GM19324 (cell line): ENCODE measurements at regions not wholly inside any gene's neighbourhood (a gene's known extent, or its start where the extent isn't known, plus 50 kb on each side); places are given as distances from the start of the nearest gene placed in this dataset.

Source experiments
- ATAC-seq: cut with Tn5 transposase; IDR thresholded peaks from one replicate; pipeline ENCODE4 v1.9.1; 2021; ENCODE audit warnings: mild to moderate bottlenecking, moderate library complexity; ENCODE audit not compliant: unreplicated experiment, low FRiP score

GRCh38 chr18:21991886-21992285, 177.5 kb upstream of the GATA6 start:
- ATAC-seq = no peak

GRCh38 chr18:21996351-21996826, 173.0 kb upstream of the GATA6 start:
- no peak for ATAC-seq

DNA sequence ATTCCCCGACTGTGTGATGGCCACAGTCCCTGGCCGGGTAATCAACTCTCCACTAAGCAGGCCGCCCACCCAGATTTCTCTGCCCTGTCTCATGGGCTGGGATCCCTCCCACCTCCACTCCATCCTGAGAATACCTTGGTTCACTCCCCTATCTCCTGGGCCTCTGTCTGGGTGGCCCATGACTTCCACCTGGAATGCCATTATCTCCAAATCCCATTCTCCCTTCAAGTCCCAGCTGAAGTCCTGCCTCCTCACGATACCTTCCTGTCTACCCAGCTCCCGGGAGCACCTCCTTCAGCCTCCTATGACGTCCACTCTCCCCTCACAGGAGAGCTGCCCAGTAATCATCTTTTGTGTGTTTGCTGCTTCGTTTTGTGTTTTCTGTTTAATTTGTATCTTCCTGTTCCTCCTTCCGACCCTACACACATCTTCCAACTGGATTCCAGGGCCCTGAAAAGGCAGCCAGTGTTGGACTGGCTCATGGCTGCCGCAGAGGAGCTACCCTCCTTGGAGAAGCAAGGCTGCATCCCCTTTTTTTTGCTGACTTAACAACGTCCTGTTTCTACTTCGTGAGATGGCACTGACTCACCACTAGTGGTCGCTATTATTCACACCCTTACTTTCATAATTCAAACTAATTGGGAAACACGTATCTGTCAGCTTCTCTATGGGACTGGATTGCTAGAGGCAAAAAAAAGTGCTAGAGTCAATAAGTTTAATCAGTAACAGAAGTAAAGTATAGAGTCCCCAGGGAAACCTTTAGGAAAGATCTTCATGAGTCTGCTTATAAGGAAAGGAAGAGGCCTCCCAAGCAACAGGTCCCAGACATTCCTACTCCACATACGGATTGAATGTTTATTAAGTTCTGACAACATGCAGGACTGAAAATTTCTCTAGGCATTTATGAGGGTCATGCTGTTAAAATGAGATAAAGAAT, 171.9 kb upstream of the GATA6 start:
- peak; percentile 61 for ATAC-seq

GRCh38 chr18:21998486-21998885, 170.9 kb upstream of the GATA6 start:
- no peak for ATAC-seq

DNA sequence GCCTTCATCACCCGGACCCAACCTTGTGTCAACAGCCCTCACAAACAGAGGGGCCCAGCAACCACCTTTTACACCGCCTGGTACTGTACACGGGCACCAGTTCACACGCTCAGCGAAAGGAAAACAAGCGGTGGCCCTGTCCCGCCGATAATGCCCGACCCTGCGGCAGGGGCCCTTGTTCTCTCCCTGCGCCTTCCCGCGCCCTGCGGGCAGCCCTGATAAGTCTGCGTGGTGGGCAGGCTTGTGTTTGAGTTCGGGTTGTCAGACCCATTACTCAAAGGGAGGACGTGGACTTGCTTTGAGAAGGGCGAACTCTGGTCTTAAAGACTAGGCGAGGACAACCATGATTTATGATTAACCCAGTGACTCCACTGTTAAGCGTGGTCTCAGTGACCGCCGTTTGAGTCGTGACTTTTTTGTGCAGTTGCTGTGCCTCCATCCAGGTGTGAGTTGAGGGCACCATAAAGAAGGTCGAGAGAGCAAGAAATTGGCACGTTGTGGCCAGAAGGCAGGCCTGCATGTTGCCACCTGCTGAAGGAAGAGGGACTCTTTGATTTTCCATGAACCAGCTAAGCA, 167.4 kb upstream of the GATA6 start:
- no peak for ATAC-seq

DNA sequence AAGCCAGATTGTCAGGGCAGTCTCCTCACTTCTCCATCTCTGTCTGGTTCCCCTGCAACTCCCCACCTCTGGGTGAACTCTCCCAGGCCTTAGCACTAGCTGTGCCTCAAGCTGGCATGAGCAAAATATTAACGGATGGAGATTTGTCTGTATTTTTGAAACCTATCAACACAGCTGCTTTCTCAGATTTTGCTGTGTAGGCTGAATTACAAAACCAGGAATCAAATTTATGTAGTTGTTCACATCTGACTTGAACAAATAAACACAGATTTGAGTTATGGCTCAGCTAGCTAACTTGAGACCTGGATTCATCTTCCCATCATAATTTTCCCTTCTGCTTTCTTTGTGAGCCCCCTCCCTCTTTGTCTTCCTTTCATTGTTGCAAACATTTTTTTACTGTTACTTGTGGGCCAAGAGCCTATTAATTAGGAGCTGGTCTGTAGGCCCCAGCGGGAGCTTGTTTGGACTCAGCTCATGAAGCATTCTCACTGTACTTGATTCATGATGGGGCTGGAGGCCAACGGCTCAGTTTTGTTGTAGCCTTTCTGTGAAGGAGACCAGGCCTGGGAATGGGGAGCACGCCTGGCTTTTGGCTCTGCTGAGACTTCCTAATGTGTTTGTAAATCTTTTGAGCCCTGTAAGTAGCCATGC, 164.1 kb upstream of the GATA6 start:
- ATAC-seq = no peak

- no peak for ATAC-seq
Observed at GRCh38 chr18:22006458-22006857, 162.9 kb upstream of the GATA6 start.

GRCh38 chr18:22009242-22009641, 160.1 kb upstream of the GATA6 start:
- ATAC-seq = no peak

GRCh38 chr18:22013993-22014392, 155.4 kb upstream of the GATA6 start:
- ATAC-seq = no peak

- ATAC-seq = no peak
Observed at GRCh38 chr18:22015156-22015555, 154.2 kb upstream of the GATA6 start.

- ATAC-seq = no peak
Observed at GRCh38 chr18:22018366-22018765, 151.0 kb upstream of the GATA6 start.

DNA sequence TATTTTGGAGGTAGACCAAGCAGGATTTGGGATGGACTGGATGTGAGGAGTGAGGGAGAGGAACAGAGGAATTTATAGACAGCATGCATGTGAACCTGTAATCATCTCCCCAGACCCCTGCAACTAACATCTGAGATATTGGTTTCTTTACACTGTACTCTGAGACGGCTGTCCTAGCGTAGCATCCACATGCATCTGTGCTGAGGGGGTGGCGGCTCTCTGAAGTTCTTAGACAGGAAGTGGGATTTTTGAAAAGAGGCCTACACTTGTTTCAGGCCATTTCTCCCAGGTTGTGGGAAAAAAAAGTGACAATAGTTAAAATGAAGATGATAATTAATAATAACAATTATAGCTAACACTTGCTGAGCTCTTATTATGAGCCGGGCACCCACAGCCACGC, 150.2 kb upstream of the GATA6 start:
- ATAC-seq = no peak

DNA sequence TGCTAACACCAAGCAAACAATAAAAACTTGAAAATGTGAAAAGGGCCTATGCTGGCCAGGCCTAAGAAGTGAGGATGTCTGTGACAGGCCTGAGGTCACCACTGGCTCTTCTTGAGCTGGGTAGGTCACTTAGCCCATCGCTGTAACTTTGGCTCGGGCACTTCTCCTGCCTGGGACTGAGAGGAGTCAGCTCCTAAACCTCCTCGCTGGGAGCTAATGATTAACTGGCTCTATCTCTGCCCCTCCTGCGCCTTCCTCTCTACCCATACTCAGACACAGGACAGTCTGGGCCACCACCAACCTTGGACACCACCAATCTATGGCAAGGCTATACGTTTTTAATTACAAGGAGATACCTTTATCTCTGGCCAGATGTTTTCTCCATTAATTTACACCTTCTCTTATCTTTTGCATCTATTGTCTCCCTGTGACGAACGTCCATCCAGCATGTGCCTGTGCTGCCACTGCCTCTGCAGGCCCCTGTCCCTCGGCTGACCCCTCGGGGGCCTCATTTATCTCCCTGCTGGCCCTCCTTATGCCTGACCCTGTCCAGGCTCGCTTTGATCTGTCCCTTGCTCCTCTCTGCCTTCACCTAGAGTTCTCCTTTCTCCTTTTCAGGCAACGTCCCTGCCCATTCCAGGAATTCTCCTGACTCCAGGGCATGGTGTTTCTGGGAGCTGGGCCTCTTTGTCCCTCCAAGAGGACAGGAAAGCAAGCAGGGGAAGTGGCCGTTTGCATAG, 149.1 kb upstream of the GATA6 start:
- ATAC-seq = no peak

DNA sequence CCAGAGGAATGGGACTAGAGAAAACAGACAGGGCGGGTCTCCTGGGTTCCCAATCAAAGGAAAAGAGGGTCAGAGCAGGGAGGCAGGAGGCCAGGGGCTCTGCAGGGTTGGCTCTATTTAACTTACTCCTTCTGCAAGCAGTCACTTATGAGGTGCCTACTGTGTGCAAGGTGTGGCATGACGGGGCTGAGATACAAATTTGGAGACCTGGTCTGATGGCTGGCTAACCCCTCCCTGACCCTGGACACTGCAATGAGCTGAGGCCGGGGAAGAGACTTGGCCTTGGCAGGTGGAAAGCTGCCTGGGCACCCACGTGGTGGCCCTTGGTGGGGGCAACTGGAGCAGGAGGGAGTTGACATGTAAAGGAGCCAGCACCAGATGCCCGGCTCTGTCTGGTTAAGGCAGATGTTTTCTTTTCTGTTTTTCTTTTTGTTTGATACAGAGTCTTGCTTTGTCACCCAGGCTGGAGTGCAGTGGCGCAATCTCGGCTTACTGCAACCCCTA, 148.5 kb upstream of the GATA6 start:
- ATAC-seq = no peak

DNA sequence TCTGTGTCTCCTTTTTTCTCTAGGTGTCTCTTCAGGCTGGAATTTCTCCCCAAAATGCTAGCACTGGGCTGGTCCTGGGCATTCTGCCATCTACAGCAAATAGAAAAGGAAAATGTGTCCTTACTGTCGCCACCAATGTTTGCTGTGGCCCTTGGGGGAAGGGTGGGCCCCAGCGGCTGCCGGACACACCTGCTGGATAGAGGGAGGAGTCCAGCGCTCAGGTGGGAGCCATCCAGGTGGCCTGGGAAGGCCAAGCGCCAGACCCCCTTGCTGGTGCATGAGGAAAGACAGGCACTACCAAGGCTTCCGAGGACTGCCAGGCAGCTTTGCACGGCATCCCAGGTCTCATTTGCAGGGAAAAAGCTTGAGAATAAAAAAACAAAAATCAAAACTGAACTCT, 147.7 kb upstream of the GATA6 start:
- no peak for ATAC-seq

DNA sequence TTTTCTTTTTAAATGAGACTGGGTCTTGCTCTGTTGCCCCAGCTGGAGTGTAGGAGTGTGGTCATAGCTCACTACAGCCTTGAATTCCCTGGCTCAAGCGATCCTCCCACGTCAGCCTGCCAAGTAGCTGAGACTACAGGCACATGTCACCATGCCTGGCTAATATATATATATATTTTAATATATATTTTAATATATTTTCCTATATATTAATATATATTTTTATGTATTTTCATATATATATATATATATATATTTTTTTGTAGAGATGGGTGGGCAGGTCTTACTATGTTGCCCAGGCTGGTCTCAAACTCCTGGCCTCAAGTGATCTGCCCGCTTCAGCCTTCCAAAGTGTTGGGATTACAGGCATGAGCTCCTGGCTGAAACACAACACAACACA, 144.5 kb upstream of the GATA6 start:
- ATAC-seq = no peak

DNA sequence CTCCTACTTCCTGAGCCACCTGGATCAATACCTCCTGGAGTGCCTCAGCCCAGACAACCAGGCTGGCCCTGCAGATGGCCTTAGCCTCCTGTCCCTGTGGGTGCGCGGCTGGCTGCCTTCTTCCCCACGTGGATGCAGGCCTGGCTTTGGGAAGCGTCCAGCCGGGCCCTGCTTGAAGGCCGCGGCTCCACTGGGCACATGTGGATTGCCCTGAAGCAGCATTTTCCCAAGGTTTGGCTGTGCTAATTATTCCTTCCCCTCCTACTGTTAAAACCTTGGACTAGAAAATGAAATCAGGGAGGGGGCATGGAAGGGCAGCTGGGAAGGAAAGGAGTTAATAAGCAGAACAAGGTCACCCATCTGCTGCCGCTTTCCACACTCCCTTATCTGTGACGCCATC, 143.0 kb upstream of the GATA6 start:
- no peak for ATAC-seq

- ATAC-seq = no peak
Observed at GRCh38 chr18:22026889-22027288, 142.5 kb upstream of the GATA6 start.

DNA sequence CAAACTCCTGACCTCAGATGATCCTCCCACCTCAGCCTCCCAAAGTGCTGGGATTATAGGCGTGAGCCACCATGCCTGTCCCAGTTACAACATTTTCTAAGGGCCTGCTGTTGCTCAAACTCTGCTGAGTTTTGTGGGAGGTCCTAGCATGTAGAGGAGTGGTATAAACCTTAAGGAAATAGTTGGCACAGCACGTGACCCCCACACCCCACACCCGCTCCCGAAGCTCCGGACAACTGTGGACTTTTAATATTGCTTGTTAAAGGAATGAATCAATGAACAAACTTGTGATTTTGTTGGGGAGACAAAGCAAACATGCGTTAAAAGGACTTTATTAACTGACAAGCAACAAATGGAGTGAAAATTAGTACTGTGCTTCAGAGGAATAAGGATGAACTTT, 137.8 kb upstream of the GATA6 start:
- ATAC-seq = no peak

GRCh38 chr18:22032392-22032961, 136.9 kb upstream of the GATA6 start:
- ATAC-seq = no peak
